Smooth muscle cell (in vitro differentiated cells): ENCODE measurements at regions not wholly inside any gene's neighbourhood (a gene's known extent, or its start where the extent isn't known, plus 50 kb on each side); places are given as distances from the start of the nearest gene placed in this dataset.

Source experiments
- DNase-seq: peaks from one replicate; lab custom pipeline; 2025; ENCODE audit not compliant: unreplicated experiment; lab: John Stamatoyannopoulos, UW
- H2AFZ ChIP-seq: fragments of 200-600 bp; sonication (generic); 2 replicates; pipeline ENCODE4 v1.6.0; 2016; ENCODE audit warnings: antibody characterized with exemption, low read depth, mild to moderate bottlenecking
- H3F3A ChIP-seq: fragments of 200-600 bp; sonication (generic); 2 replicates; pipeline ENCODE4 v1.6.0; 2017; ENCODE audit warnings: antibody characterized with exemption, low read depth
- H3K27ac ChIP-seq: fragments of 200-600 bp; sonication (generic); 2 replicates; pipeline ENCODE4 v1.5.1; 2016; ENCODE audit warnings: low read depth, mild to moderate bottlenecking
- H3K27me3 ChIP-seq: fragments of 200-600 bp; sonication (generic); 2 replicates; pipeline ENCODE4 v1.6.1; 2016; ENCODE audit warnings: low read depth, mild to moderate bottlenecking
- H3K36me3 ChIP-seq: fragments of 200-600 bp; sonication (generic); 2 replicates; pipeline ENCODE4 v1.5.1; 2016; ENCODE audit warnings: low read depth
- H3K4me1 ChIP-seq: fragments of 200-600 bp; sonication (generic); 2 replicates; pipeline ENCODE4 v1.5.1; 2016; ENCODE audit warnings: low read depth
- H3K4me2 ChIP-seq: fragments of 200-600 bp; sonication (generic); 2 replicates; pipeline ENCODE4 v1.6.0; 2016; ENCODE audit warnings: mild to moderate bottlenecking
- H3K4me3 ChIP-seq: fragments of 200-600 bp; sonication (generic); 2 replicates; pipeline ENCODE4 v1.5.1; 2016; ENCODE audit warnings: mild to moderate bottlenecking
- H3K79me2 ChIP-seq: fragments of 200-600 bp; sonication (generic); 2 replicates; pipeline ENCODE4 v1.6.0; 2016; ENCODE audit warnings: low read depth, mild to moderate bottlenecking
- H3K9ac ChIP-seq: fragments of 200-600 bp; sonication (generic); 2 replicates; pipeline ENCODE4 v1.6.0; 2016; ENCODE audit warnings: low read depth
- H3K9me3 ChIP-seq: fragments of 200-600 bp; sonication (generic); replicated peaks from 2 replicates; pipeline ENCODE4 v1.5.1; 2016; ENCODE audit warnings: low read depth
- H4K20me1 ChIP-seq: fragments of 200-600 bp; sonication (generic); 2 replicates; pipeline ENCODE4 v1.6.0; 2016; ENCODE audit warnings: low read depth
- WGBS: methylation state at CpG from one replicate; pipeline ENCODE4 v1.1.7; 2016; ENCODE audit warnings: low lambda C conversion rate; 5-methylcytosine and 5-hydroxymethylcytosine counted together
- TF ChIP-seq, protein P1 (sequence below): fragments of 200-600 bp; sonication (generic); IDR thresholded peaks from 2 replicates; pipeline ENCODE4 v1.5.1; 2017; ENCODE audit warnings: borderline replicate concordance, mild to moderate bottlenecking, antibody characterized with exemption; ENCODE audit not compliant: insufficient read depth, poor library complexity, severe bottlenecking

- no peak overlapping the region for H3K9ac ChIP-seq
- no peaks in the 10 kb centered on the region for H3K36me3 ChIP-seq
- H3F3A ChIP-seq: no peaks in the 10 kb centered on the region
- 75% methylated on average over 2 of the region's 2 CpGs for WGBS
- TF ChIP-seq, protein P1, sequence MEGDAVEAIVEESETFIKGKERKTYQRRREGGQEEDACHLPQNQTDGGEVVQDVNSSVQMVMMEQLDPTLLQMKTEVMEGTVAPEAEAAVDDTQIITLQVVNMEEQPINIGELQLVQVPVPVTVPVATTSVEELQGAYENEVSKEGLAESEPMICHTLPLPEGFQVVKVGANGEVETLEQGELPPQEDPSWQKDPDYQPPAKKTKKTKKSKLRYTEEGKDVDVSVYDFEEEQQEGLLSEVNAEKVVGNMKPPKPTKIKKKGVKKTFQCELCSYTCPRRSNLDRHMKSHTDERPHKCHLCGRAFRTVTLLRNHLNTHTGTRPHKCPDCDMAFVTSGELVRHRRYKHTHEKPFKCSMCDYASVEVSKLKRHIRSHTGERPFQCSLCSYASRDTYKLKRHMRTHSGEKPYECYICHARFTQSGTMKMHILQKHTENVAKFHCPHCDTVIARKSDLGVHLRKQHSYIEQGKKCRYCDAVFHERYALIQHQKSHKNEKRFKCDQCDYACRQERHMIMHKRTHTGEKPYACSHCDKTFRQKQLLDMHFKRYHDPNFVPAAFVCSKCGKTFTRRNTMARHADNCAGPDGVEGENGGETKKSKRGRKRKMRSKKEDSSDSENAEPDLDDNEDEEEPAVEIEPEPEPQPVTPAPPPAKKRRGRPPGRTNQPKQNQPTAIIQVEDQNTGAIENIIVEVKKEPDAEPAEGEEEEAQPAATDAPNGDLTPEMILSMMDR: no peak
- no peak overlapping the region for H3K4me3 ChIP-seq
- no peaks in the 10 kb centered on the region for H3K79me2 ChIP-seq
- H3K27me3 ChIP-seq: no peaks in the 10 kb centered on the region
- H4K20me1 ChIP-seq: no peaks in the 10 kb centered on the region
- no peak for DNase-seq
- no peak overlapping the region for H2AFZ ChIP-seq
- H3K4me2 ChIP-seq: no peak overlapping the region
- no peak overlapping the region for H3K27ac ChIP-seq
- H3K4me1 ChIP-seq: no peaks in the 10 kb centered on the region
- H3K9me3 ChIP-seq: no peaks in the 10 kb centered on the region
These were observed 607.6 kb upstream of the PFKP start for GRCh38 chr10:2459713-2460112.

GRCh38 chr10:2456834-2457233 is 610.5 kb upstream of the PFKP start:
- Histone ChIP-seq H4K20me1 (no peaks in the 10 kb centered on the region), H3K9me3 (no peaks in the 10 kb centered on the region), H3K36me3 (no peaks in the 10 kb centered on the region), H3K4me3 (no peak overlapping the region), H3K27ac (no peak overlapping the region), H3K4me1 (no peaks in the 10 kb centered on the region), H3F3A (no peaks in the 10 kb centered on the region), H2AFZ (no peak overlapping the region), H3K9ac (no peak overlapping the region), H3K79me2 (no peaks in the 10 kb centered on the region), H3K27me3 (no peaks in the 10 kb centered on the region), H3K4me2 (no peak overlapping the region)
- WGBS: 56% methylated on average over 7 of the region's 7 CpGs
- no peak for DNase-seq
- TF ChIP-seq, protein P1: no peak

DNA sequence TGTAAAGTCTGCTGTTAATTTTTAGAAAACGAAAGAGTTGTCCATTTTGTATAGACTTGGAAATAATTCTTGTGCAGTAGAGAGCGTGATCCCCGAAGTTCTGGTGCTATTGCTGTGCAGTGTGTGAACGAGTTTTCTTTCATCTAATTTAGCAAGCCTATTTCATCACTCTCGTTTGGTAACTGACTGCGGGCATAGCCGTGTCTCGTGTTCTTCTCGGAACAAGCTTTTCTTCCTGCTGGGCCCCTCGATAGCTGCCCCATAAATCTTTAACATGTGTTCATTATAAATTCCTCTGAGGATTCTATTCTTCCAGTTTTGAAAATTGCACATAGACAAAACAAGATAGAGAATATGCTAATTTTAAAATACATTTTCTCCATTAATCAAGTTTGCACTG is 622.0 kb upstream of the PFKP start:
- Histone ChIP-seq H3K9ac (no peak overlapping the region), H3F3A (no peaks in the 10 kb centered on the region), H3K27ac (no peak overlapping the region), H3K4me3 (no peak overlapping the region), H2AFZ (no peak overlapping the region), H3K36me3 (no peaks in the 10 kb centered on the region), H3K79me2 (no peaks in the 10 kb centered on the region), H4K20me1 (no peaks in the 10 kb centered on the region), H3K4me1 (no peaks in the 10 kb centered on the region), H3K4me2 (no peak overlapping the region), H3K27me3 (no peaks in the 10 kb centered on the region), H3K9me3 (no peaks in the 10 kb centered on the region)
- TF ChIP-seq, protein P1: no peak
- DNase-seq: no peak
- 88% methylated on average over 10 of the region's 10 CpGs for WGBS

- Histone ChIP-seq H4K20me1 (no peaks in the 10 kb centered on the region), H3K27me3 (no peaks in the 10 kb centered on the region), H2AFZ (no peak overlapping the region), H3K9me3 (no peaks in the 10 kb centered on the region), H3K9ac (no peak overlapping the region), H3K27ac (no peak overlapping the region), H3K79me2 (no peaks in the 10 kb centered on the region), H3K4me1 (no peaks in the 10 kb centered on the region), H3K36me3 (no peaks in the 10 kb centered on the region), H3K4me2 (no peak overlapping the region), H3F3A (no peaks in the 10 kb centered on the region), H3K4me3 (no peak overlapping the region)
- 85% methylated on average over 4 of the region's 4 CpGs for WGBS
- DNase-seq: no peak
- TF ChIP-seq, protein P1: no peak
These were observed 627.4 kb upstream of the PFKP start for GRCh38 chr10:2439983-2440382.
